Gastrocnemius medialis (tissue), 4 donors: ENCODE measurements at regions not wholly inside any gene's neighbourhood (a gene's known extent, or its start where the extent isn't known, plus 50 kb on each side); places are given as distances from the start of the nearest gene placed in this dataset.

ENCODE experiments used
- ATAC-seq, 2 donors: fragments of 150-250 bp; one replicate each; pipeline ENCODE4 v1.9.1; 2016
- DNase-seq, 2 donors: peaks; one replicate each; pipeline ENCODE4 v3.0.0-alpha.2; 2019
- H3K27ac ChIP-seq, 4 donors: fragments of 200-600 bp; sonication (generic); 1 replicate in 1 of 4; 2 replicates in 3 of 4; pipeline ENCODE4 v1.5.1; 2016 to 2018; ENCODE audit warnings: mild to moderate bottlenecking in 2 of 4, moderate library complexity in 1 of 4
- H3K27me3 ChIP-seq, 3 donors: fragments of 200-600 bp; sonication (generic) in 2 of 3; 1 replicate in 1 of 3; 2 replicates in 2 of 3; pipeline versions ENCODE4 v1.5.1 to v1.6.0; 2016 to 2019; ENCODE audit warnings: mild to moderate bottlenecking in 1 of 3, moderate library complexity in 1 of 3
- H3K36me3 ChIP-seq, 2 donors: fragments of 200-600 bp; sonication (generic) in 1 of 2; one replicate each; pipeline ENCODE4 v1.5.1; 2017 to 2018
- H3K4me1 ChIP-seq, 2 donors: fragments of 200-600 bp; sonication (generic) in 1 of 2; one replicate each; pipeline ENCODE4 v1.5.1; 2016 to 2017; ENCODE audit warnings: mild to moderate bottlenecking in 2 of 2
- H3K4me3 ChIP-seq, 4 donors: fragments of 200-600 bp; sonication (generic) in 3 of 4; 1 replicate in 1 of 4; 2 replicates in 3 of 4; pipeline ENCODE4 v1.5.1; 2016 to 2019; ENCODE audit warnings: mild to moderate bottlenecking in 2 of 4
- H3K9me3 ChIP-seq, 3 donors: fragments of 200-600 bp; sonication (generic) in 2 of 3; 1 replicate in 1 of 3; 2 replicates in 2 of 3; pipeline ENCODE4 v1.5.1; 2016 to 2019
- POLR2A ChIP-seq, 2 donors: fragments of 450-650 bp; IDR thresholded peaks; one replicate each; pipeline ENCODE4 v1.6.1; 2017; ENCODE audit warnings: antibody characterized with exemption in 2 of 2, mild to moderate bottlenecking in 2 of 2, moderate library complexity in 2 of 2
- in situ Hi-C, 4 donors: fragments of 200-750 bp; cut with MboI; loops; one replicate each; pipeline versions ENCODE4 v1.15.0 to v1.8.0; 2017; ENCODE audit warnings: low sequenced_read_pairs in 4 of 4
- intact Hi-C: fragments of 100-400 bp; cut with DNase I; formaldehyde crosslinking; loops from one replicate; pipeline ENCODE4 v1.15.1; 2023; ENCODE audit warnings: low total_unique reads
- TF ChIP-seq, protein P1 (sequence below), 5 experiments: fragments of 450-650 bp in 3 of 5; fragments of 200-600 bp in 2 of 5; sonication (generic) in 2 of 5; IDR thresholded peaks in 4 of 5; conservative IDR thresholded peaks in 1 of 5; 1 replicate in 4 of 5; 2 replicates in 1 of 5; pipeline ENCODE4 v1.5.1; 2016 to 2019; ENCODE audit warnings: antibody characterized with exemption in 5 of 5, mild to moderate bottlenecking in 3 of 5, moderate library complexity in 3 of 5

- ATAC-seq (no peak), DNase-seq (no peak)
- no peak overlapping the region for H3K27ac ChIP-seq
- no peaks in the 10 kb centered on the region for H3K9me3 ChIP-seq
- intact Hi-C loops, result no loop called here
- in situ Hi-C loops, result no loop called here
- peak overlapping the region; percentile 48 to 56 (median 50) for H3K4me3 ChIP-seq
- no peaks in the 10 kb centered on the region for H3K27me3 ChIP-seq
- H3K36me3 ChIP-seq, result no peaks in the 10 kb centered on the region
- peaks cover 6 to 15% of the 10 kb centered on the region in 2 donors for H3K4me1 ChIP-seq
- TF ChIP-seq POLR2A (IDR thresholded peaks at IDR 0.05), result no peak
- TF ChIP-seq, protein P1, sequence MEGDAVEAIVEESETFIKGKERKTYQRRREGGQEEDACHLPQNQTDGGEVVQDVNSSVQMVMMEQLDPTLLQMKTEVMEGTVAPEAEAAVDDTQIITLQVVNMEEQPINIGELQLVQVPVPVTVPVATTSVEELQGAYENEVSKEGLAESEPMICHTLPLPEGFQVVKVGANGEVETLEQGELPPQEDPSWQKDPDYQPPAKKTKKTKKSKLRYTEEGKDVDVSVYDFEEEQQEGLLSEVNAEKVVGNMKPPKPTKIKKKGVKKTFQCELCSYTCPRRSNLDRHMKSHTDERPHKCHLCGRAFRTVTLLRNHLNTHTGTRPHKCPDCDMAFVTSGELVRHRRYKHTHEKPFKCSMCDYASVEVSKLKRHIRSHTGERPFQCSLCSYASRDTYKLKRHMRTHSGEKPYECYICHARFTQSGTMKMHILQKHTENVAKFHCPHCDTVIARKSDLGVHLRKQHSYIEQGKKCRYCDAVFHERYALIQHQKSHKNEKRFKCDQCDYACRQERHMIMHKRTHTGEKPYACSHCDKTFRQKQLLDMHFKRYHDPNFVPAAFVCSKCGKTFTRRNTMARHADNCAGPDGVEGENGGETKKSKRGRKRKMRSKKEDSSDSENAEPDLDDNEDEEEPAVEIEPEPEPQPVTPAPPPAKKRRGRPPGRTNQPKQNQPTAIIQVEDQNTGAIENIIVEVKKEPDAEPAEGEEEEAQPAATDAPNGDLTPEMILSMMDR (IDR thresholded peaks at IDR 0.05 in 4 of 5, conservative IDR thresholded peaks at IDR 0.05 in 1 of 5), result no peak
These were observed 66.3 kb upstream of the SLC25A26 start for GRCh38 chr3:66154444-66154861.

DNA sequence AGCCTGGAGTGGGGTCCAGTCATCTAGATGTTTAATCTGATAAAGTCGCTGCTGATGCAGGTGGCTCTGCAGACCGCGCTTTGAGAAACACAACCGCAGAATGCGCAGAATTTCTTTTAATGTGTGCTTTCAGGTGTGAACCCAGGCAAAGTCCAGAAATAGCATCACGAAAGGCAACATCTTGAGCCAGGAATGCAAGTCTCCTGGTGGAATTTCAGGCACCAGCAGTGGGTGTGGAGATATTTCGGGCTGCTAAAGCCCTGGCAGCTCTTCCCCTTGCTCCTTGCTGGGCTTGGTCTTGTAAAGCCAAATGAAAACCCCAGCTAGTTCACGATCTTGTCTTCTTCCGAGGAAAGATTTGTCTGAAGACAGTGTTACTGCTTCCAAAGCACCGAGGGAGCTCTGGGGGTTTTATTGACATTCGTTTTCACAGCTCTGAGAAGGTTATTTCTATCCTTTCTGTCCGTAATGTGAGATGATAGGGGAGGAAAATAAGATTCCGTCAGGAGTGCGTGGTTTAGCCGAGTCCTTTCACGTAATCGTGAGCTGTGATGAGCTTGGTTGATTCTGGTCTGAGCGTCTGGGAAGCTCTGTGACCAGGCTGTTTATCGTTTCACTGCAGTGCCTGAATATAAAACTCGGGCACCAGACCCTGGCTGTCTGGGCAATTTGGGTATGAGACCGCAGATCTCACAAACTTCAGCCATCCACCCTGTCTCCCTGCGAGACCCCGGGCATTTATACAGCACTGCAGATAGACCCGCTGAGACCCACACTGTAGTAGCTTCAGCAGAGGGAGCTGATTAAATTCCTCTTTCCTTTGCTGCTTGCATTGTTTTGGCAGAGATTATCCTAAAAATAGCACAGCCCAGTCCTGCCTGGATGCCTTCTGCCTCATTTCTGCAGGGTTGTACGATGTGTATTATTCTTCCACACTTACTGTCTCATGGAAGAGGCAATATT, 67.0 kb upstream of the SLC25A26 start:
- DNase-seq (no peak), ATAC-seq (peak; percentile 47 to 69)
- in situ Hi-C loops, result no loop called here
- no peak for TF ChIP-seq POLR2A (IDR thresholded peaks at IDR 0.05)
- TF ChIP-seq, protein P1 (IDR thresholded peaks at IDR 0.05 in 4 of 5, conservative IDR thresholded peaks at IDR 0.05 in 1 of 5), result no peak
- intact Hi-C loops, result no loop called here
- Histone ChIP-seq H3K9me3 (no peaks in the 10 kb centered on the region), H3K36me3 (no peaks in the 10 kb centered on the region), H3K27ac (peak overlapping the region in 2 of 4 donors; percentile 10 to 28), H3K4me1 (peaks cover 6 to 15% of the 10 kb centered on the region in 2 donors), H3K27me3 (no peaks in the 10 kb centered on the region), H3K4me3 (peak overlapping the region; percentile 48 to 56 (median 50))

- no peak overlapping the region for H3K4me3 ChIP-seq
- TF ChIP-seq, protein P1 (IDR thresholded peaks at IDR 0.05 in 4 of 5, conservative IDR thresholded peaks at IDR 0.05 in 1 of 5), result no peak
- TF ChIP-seq POLR2A (IDR thresholded peaks at IDR 0.05), result no peak
- intact Hi-C loops (no loop called here), in situ Hi-C loops (no loop called here)
- no peaks in the 10 kb centered on the region for H3K27me3 ChIP-seq
- no peaks in the 10 kb centered on the region for H3K9me3 ChIP-seq
- no peak overlapping the region for H3K27ac ChIP-seq
- ATAC-seq (no peak), DNase-seq (no peak)
- H3K4me1 ChIP-seq, result peaks cover 6 to 15% of the 10 kb centered on the region in 2 donors
- no peaks in the 10 kb centered on the region for H3K36me3 ChIP-seq
These were observed 68.5 kb upstream of the SLC25A26 start for GRCh38 chr3:66152336-66152735.

GRCh38 chr3:66150977-66151376, 69.8 kb upstream of the SLC25A26 start:
- H3K4me3 ChIP-seq, result no peak overlapping the region
- intact Hi-C loops (no loop called here), in situ Hi-C loops (no loop called here)
- no peak for TF ChIP-seq POLR2A (IDR thresholded peaks at IDR 0.05)
- TF ChIP-seq, protein P1 (IDR thresholded peaks at IDR 0.05 in 4 of 5, conservative IDR thresholded peaks at IDR 0.05 in 1 of 5), result no peak
- peaks cover 6 to 15% of the 10 kb centered on the region in 2 donors for H3K4me1 ChIP-seq
- ATAC-seq, result no peak
- no peaks in the 10 kb centered on the region for H3K9me3 ChIP-seq
- H3K27me3 ChIP-seq, result no peaks in the 10 kb centered on the region
- H3K27ac ChIP-seq, result no peak overlapping the region
- no peak for DNase-seq
- no peaks in the 10 kb centered on the region for H3K36me3 ChIP-seq
